ENCODE measurements at regions not wholly inside any gene's neighbourhood (a gene's known extent, or its start where the extent isn't known, plus 50 kb on each side); places are given as distances from the start of the nearest gene placed in this dataset.

DNA sequence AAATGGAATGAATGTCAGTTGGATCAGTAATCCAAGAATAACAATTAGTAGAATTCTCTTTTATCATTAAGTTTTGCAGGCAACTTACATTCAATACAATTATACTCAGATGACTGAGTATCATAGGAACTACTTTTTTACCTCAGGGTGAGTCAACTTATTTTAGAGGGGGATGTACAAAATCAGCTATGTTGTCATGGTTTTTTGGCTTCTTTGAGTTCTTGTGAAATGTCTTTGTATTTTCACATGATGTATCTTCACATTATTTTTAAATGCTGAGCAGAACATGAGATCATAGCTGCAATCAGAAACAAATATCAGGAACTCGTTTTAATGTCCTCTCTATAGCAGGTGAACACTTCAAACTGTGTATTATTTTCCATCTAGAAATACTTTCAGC, 65.3 kb upstream of the PTPRR start:
- Histone ChIP-seq H3K9me3 (no peaks in the 10 kb centered on the region), H3K4me3 (no peak overlapping the region), H3K27ac (no peak overlapping the region), H3K27me3 (replicated peaks in 1 of 7) (no peaks in the 10 kb centered on the region), H3K36me3 (no peaks in the 10 kb centered on the region), H3K4me1 (no peaks in the 10 kb centered on the region)
- intact Hi-C loops (cut with DNase I; ENCODE audit: low total_unique reads) = no loop called here
- WGBS, 5 donors = 53 to 89% (median 68%) methylated on average over 1 of the region's 1 CpG
- no peak for TF ChIP-seq POLR2A (IDR thresholded peaks at IDR 0.05)
- TF ChIP-seq, protein P1, sequence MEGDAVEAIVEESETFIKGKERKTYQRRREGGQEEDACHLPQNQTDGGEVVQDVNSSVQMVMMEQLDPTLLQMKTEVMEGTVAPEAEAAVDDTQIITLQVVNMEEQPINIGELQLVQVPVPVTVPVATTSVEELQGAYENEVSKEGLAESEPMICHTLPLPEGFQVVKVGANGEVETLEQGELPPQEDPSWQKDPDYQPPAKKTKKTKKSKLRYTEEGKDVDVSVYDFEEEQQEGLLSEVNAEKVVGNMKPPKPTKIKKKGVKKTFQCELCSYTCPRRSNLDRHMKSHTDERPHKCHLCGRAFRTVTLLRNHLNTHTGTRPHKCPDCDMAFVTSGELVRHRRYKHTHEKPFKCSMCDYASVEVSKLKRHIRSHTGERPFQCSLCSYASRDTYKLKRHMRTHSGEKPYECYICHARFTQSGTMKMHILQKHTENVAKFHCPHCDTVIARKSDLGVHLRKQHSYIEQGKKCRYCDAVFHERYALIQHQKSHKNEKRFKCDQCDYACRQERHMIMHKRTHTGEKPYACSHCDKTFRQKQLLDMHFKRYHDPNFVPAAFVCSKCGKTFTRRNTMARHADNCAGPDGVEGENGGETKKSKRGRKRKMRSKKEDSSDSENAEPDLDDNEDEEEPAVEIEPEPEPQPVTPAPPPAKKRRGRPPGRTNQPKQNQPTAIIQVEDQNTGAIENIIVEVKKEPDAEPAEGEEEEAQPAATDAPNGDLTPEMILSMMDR (IDR thresholded peaks at IDR 0.05 in 8 of 11, conservative IDR thresholded peaks at IDR 0.05 in 3 of 11) = no peak
- no peak for DNase-seq

DNA sequence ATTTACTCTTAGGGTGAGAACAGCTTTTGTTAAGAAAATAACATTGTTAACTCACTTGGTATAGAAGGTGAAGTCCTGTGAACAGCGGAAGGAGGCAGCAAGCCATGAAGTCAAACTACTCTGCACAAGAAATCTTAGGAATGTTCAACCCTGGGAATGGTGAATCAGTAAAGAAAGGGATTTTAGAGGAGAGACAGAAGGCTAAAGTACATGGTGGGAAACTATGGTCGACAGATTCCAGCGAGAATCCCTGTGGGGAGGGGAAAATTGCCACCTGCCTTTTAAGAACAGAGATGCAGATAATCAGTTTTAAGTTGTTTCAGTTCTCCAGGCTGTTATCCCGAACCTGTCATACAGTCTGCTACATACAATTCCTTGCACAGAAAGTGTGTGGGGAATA, 63.2 kb upstream of the PTPRR start:
- Histone ChIP-seq H3K36me3 (no peaks in the 10 kb centered on the region), H3K27me3 (replicated peaks in 1 of 7) (no peaks in the 10 kb centered on the region), H3K9me3 (no peaks in the 10 kb centered on the region), H3K4me1 (no peaks in the 10 kb centered on the region), H3K27ac (no peak overlapping the region), H3K4me3 (no peak overlapping the region)
- TF ChIP-seq POLR2A (IDR thresholded peaks at IDR 0.05) (no peak), POLR2AphosphoS5 (IDR thresholded peaks at IDR 0.05) (no peak)
- TF ChIP-seq, protein P1 (IDR thresholded peaks at IDR 0.05 in 8 of 11, conservative IDR thresholded peaks at IDR 0.05 in 3 of 11) = no peak
- no peak for DNase-seq
- intact Hi-C loops (cut with DNase I; ENCODE audit: low total_unique reads) = no loop called here
- WGBS, 5 donors = 77 to 88% (median 80%) methylated on average over 4 of the region's 4 CpGs

DNA sequence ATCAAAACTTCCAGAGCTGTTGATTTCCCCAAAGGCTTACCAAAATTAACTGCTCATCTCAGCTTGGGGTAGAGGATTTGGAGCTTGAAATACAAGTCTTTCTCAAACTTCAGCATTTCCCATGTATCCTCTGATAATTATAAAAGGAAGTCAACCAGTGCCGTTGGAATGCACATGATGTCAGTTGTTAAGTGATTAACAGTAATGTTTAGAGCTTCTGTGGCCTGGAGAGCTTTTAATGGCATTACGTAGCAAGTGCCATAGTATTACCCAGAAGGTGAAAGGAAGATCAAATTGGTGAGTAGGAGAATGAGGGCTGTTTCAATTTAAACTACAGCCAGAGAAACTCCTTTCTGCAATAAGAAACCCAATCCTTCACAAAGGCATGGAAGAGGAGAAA, 62.5 kb upstream of the PTPRR start:
- WGBS, 5 donors = 51 to 57% (median 52%) methylated on average over 2 of the region's 2 CpGs
- no peak for TF ChIP-seq POLR2A (IDR thresholded peaks at IDR 0.05)
- no peak for TF ChIP-seq POLR2AphosphoS5 (IDR thresholded peaks at IDR 0.05)
- TF ChIP-seq, protein P1 (IDR thresholded peaks at IDR 0.05 in 8 of 11, conservative IDR thresholded peaks at IDR 0.05 in 3 of 11) = no peak
- H3K9me3 ChIP-seq = no peaks in the 10 kb centered on the region

DNA sequence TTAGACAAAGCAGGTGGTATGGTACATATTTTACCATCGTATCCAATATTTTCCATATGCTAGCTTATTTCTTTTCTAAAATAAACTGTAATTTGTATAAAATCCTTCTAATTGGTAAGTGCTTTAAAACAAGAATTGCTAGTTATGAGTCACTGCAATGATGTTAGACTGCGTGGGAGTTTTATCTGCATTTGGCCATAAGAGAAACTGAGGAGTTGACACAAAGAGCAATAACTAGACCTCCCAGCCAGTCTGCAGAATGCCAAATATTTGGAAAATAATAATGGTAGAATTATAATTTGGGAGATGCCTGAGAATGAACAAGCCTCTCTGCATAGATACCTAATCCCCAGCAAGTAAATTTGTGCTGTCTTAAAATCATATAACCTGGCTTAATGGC, 61.7 kb upstream of the PTPRR start:
- H3K27me3 ChIP-seq (replicated peaks in 1 of 7) = no peaks in the 10 kb centered on the region
- 82 to 94% (median 89%) methylated on average over 2 of the region's 2 CpGs for WGBS, 5 donors
- TF ChIP-seq POLR2A (IDR thresholded peaks at IDR 0.05) (no peak), POLR2AphosphoS5 (IDR thresholded peaks at IDR 0.05) (no peak)
- TF ChIP-seq, protein P1 (IDR thresholded peaks at IDR 0.05 in 8 of 11, conservative IDR thresholded peaks at IDR 0.05 in 3 of 11) = no peak
- DNase-seq = no peak
- intact Hi-C loops (cut with DNase I; ENCODE audit: low total_unique reads) = no loop called here
- no peak overlapping the region for H3K27ac ChIP-seq
- H3K4me3 ChIP-seq = no peak overlapping the region
- H3K36me3 ChIP-seq = no peaks in the 10 kb centered on the region
- no peaks in the 10 kb centered on the region for H3K9me3 ChIP-seq
- no peaks in the 10 kb centered on the region for H3K4me1 ChIP-seq

More for the DNA sequence above, 62.5 kb upstream of the PTPRR start:
- no peaks in the 10 kb centered on the region for H3K4me1 ChIP-seq
- H3K36me3 ChIP-seq = no peaks in the 10 kb centered on the region
- DNase-seq = no peak
- no peak overlapping the region for H3K4me3 ChIP-seq
- intact Hi-C loops (cut with DNase I; ENCODE audit: low total_unique reads) = no loop called here
- no peaks in the 10 kb centered on the region for H3K27me3 ChIP-seq (replicated peaks in 1 of 7)
- H3K27ac ChIP-seq = no peak overlapping the region

Measured in spleen (tissue), 11 donors.